SJSA1 (cell line): ENCODE measurements at regions not wholly inside any gene's neighbourhood (a gene's known extent, or its start where the extent isn't known, plus 50 kb on each side); places are given as distances from the start of the nearest gene placed in this dataset.
"Not testable (repeated sequence)": the region's sequence is repeated elsewhere in the genome, so short reads cannot be mapped to it uniquely, and the experiment has no call there.

Source experiments
- DNase-seq, 2 experiments: peaks; one replicate each; pipeline ENCODE4 v3.0.0-alpha.2; 2015 to 2020; ENCODE audit warnings: low spot score in 2 of 2, low read depth in 1 of 2
- H3K27ac ChIP-seq: fragments of 250-450 bp; sonication (Bioruptor Pico); 2 replicates; pipeline ENCODE4 v1.5.1; 2020; ENCODE audit warnings: mild to moderate bottlenecking, moderate library complexity
- H3K27me3 ChIP-seq: fragments of 250-450 bp; sonication (Bioruptor Pico); replicated peaks from 2 replicates; pipeline ENCODE4 v1.5.1; 2020; ENCODE audit warnings: mild to moderate bottlenecking, moderate library complexity
- H3K36me3 ChIP-seq: fragments of 250-450 bp; sonication (Bioruptor Pico); 2 replicates; pipeline ENCODE4 v1.5.1; 2020; ENCODE audit warnings: mild to moderate bottlenecking
- H3K4me1 ChIP-seq: fragments of 250-450 bp; sonication (Bioruptor Pico); replicated peaks from 2 replicates; pipeline ENCODE4 v1.6.1; 2021; ENCODE audit warnings: mild to moderate bottlenecking
- H3K4me3 ChIP-seq: fragments of 250-450 bp; sonication (Bioruptor Pico); 2 replicates; pipeline ENCODE4 v1.5.1; 2020; ENCODE audit warnings: mild to moderate bottlenecking
- H3K9me3 ChIP-seq: fragments of 250-450 bp; sonication (Bioruptor Pico); replicated peaks from 2 replicates; pipeline ENCODE4 v1.5.1; 2020; ENCODE audit warnings: mild to moderate bottlenecking

GRCh38 chr3:144873066-144873465, 901.4 kb downstream of the DIPK2A start:
- H3K27me3 ChIP-seq = no peaks in the 10 kb centered on the region
- no peaks in the 10 kb centered on the region for H3K9me3 ChIP-seq
- H3K4me3 ChIP-seq = no peak overlapping the region
- no peaks in the 10 kb centered on the region for H3K4me1 ChIP-seq
- H3K27ac ChIP-seq = no peak overlapping the region
- no peak for DNase-seq
- H3K36me3 ChIP-seq = no peaks in the 10 kb centered on the region

- Histone ChIP-seq H3K4me1 (no peaks in the 10 kb centered on the region), H3K9me3 (no peaks in the 10 kb centered on the region), H3K27me3 (no peaks in the 10 kb centered on the region), H3K27ac (no peak overlapping the region), H3K36me3 (no peaks in the 10 kb centered on the region), H3K4me3 (no peak overlapping the region)
- no peak for DNase-seq
Observed at GRCh38 chr3:144875211-144875610, 903.6 kb downstream of the DIPK2A start.

DNA sequence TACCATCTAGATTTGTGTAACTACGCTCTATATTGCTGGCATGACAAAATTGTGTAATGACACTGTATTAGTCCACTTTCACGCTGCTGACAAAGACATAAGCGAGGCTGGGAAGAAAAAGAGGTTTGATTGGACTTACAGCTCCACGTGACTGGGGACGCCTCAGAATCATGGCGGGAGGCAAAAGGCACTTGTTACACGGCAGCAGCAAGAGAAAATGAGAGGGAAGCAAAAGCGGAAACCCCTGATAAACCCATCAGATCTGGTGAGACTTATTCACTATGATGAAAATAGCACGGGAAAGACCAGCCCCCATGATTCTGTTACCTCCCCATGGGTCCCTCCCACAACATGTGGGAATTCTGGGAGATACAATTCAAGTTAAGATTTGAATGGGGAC, 905.7 kb downstream of the DIPK2A start:
- DNase-seq = no peak
- Histone ChIP-seq H3K4me3 (no peak overlapping the region), H3K9me3 (no peaks in the 10 kb centered on the region), H3K27ac (no peak overlapping the region), H3K36me3 (no peaks in the 10 kb centered on the region), H3K27me3 (no peaks in the 10 kb centered on the region), H3K4me1 (no peaks in the 10 kb centered on the region)

DNA sequence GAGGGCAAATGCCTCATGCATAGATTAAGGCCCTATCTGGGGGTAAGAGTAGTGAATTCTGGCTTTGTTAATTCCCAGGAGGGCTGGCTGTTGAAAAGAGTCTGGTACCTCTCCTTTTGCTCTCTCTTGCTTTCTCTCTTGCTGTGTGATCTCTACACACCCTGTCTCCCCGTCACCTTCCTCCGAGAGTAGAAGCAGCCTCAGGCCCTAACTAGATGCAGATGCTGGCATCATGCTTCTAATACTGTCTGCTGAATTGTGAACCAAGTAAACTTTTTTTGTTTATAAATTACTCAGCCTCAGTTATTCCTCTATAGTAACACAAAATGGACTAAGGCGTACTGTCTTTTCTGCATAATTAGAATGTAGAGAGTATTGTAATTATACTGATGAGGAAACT, 908.1 kb downstream of the DIPK2A start:
- Histone ChIP-seq H3K4me3 (no peak overlapping the region), H3K9me3 (no peaks in the 10 kb centered on the region), H3K27ac (no peak overlapping the region), H3K27me3 (no peaks in the 10 kb centered on the region), H3K36me3 (no peaks in the 10 kb centered on the region), H3K4me1 (no peaks in the 10 kb centered on the region)
- no peak for DNase-seq

DNA sequence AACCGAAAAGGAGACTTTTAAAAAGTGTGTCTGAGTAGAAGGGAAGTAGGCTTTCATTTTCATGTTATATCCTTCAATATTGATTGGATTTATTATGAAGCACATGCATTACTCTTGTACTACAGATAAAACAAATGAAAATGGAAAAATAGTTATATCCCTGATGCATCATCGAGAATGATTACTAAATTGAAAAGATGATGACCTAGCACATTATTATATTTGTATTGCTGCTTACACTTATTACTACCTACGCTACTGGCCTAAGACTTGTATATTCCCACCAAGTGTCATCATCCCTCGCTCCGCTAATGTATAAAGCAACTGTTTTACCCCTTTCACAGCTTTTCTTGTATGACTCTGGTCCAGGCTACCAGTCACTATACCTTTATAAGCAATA, 922.4 kb downstream of the DIPK2A start:
- Histone ChIP-seq H3K9me3 (no peaks in the 10 kb centered on the region), H3K27ac (no peak overlapping the region), H3K27me3 (no peaks in the 10 kb centered on the region), H3K36me3 (no peaks in the 10 kb centered on the region), H3K4me3 (no peak overlapping the region), H3K4me1 (no peaks in the 10 kb centered on the region)
- no peak for DNase-seq

- Histone ChIP-seq H3K4me3 (no peak overlapping the region), H3K4me1 (no peaks in the 10 kb centered on the region), H3K27ac (no peak overlapping the region)
Observed at GRCh38 chr3:144894576-144894975, 923.0 kb downstream of the DIPK2A start.

GRCh38 chr3:144900366-144900765, 928.7 kb downstream of the DIPK2A start:
- H3K4me3 ChIP-seq = no peak overlapping the region
- H3K27me3 ChIP-seq = no peaks in the 10 kb centered on the region
- no peaks in the 10 kb centered on the region for H3K4me1 ChIP-seq
- no peaks in the 10 kb centered on the region for H3K9me3 ChIP-seq
- DNase-seq = no peak
- no peaks in the 10 kb centered on the region for H3K36me3 ChIP-seq
- no peak overlapping the region for H3K27ac ChIP-seq

More at GRCh38 chr3:144894576-144894975, 923.0 kb downstream of the DIPK2A start:
- no peaks in the 10 kb centered on the region for H3K36me3 ChIP-seq
- no peak for DNase-seq
- H3K9me3 ChIP-seq = no peaks in the 10 kb centered on the region
- H3K27me3 ChIP-seq = no peaks in the 10 kb centered on the region

DNA sequence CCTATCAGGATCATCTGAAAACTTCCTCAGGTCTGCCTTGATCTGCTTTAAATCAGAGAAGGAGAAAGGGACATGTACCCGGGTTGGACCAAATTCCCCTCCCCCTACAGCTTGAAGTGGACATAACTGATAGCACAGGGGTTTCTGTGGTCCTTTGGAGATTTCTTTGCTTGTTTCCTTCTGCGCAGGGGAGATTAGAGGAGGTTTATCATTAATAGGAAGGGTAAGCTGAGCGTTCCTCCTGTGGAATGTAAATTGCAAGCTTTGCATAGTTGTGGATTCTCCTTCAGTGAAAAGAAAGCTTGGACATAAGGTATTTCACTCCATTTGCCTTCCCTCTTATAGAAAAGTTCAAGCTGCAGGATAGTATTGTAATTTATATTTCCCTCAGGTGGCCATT, 936.0 kb downstream of the DIPK2A start:
- DNase-seq, H3K27me3 ChIP-seq, H3K9me3 ChIP-seq, H3K27ac ChIP-seq, H3K4me3 ChIP-seq, H3K36me3 ChIP-seq, H3K4me1 ChIP-seq: not testable (repeated sequence)

DNA sequence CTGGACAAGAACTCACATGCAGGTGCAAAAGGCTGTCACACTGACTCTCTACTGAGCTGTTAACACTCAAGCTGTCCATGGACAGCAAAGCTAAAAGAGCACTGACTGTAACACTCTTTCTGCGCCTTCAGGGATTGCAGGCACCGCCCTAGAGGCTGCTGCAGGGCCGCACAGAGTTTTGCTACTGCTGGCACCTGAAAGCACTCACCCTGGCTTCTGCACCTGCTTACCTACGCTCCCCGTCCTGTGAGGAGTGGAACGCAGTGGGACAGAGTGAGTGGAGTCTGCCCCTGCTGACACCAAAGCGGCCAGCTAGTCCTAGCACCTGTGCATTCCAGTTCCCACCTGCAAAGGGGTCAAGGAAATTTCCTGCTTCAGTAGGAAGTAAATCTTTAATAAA, 941.3 kb downstream of the DIPK2A start:
- DNase-seq = no peak
- H3K27ac ChIP-seq = no peak overlapping the region
- no peaks in the 10 kb centered on the region for H3K4me1 ChIP-seq
- no peak overlapping the region for H3K4me3 ChIP-seq
- H3K27me3 ChIP-seq = no peaks in the 10 kb centered on the region
- no peaks in the 10 kb centered on the region for H3K9me3 ChIP-seq
- no peaks in the 10 kb centered on the region for H3K36me3 ChIP-seq

GRCh38 chr3:144915202-144915601, 943.6 kb downstream of the DIPK2A start:
- Histone ChIP-seq H3K4me1 (no peaks in the 10 kb centered on the region), H3K9me3 (no peaks in the 10 kb centered on the region), H3K36me3 (no peaks in the 10 kb centered on the region), H3K27me3 (no peaks in the 10 kb centered on the region), H3K4me3 (no peak overlapping the region), H3K27ac (no peak overlapping the region)
- DNase-seq = no peak

- Histone ChIP-seq H3K4me3 (no peak overlapping the region), H3K36me3 (no peaks in the 10 kb centered on the region), H3K9me3 (no peaks in the 10 kb centered on the region), H3K27me3 (no peaks in the 10 kb centered on the region), H3K27ac (no peak overlapping the region), H3K4me1 (no peaks in the 10 kb centered on the region)
- no peak for DNase-seq
Observed at GRCh38 chr3:144921710-144922109, 950.1 kb downstream of the DIPK2A start.

DNA sequence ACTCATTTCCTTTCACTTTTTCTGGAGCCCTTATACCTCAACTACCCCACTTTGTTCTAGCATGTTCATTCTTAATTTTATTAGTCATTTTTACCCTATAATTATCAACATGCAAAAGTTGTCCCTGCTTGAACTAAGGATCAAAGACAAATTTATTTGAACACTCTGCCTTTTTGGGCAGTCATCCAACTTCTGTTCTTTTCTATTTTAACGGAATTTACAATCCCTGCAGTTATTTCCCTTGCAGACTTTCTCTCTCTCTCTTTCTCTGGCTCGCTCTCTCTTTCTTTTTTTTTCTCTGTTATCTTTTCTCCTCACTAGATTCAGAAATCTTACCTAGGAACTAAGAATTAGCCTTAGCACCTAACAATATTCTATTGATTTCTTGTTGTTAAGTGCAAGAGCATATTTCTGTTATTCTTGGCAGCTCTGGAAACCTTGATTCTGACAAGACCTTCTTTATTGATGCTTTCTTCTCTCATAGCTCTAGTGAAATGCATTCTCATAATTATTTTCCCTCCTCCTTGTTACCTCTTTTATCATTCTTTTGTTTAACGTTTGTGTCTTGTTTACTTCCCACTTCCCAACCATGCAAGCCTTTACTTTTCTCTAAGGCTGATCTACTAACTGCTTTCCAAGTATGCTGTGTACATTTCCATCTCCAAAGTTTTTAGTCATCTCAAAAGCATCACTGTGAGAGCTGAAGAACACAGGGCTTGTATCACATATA, 951.6 kb downstream of the DIPK2A start:
- H3K4me3 ChIP-seq = no peak overlapping the region
- H3K4me1 ChIP-seq = no peaks in the 10 kb centered on the region
- DNase-seq = no peak
- no peaks in the 10 kb centered on the region for H3K9me3 ChIP-seq
- no peak overlapping the region for H3K27ac ChIP-seq
- no peaks in the 10 kb centered on the region for H3K36me3 ChIP-seq
- H3K27me3 ChIP-seq = no peaks in the 10 kb centered on the region

GRCh38 chr3:144930431-144930830, 958.8 kb downstream of the DIPK2A start:
- Histone ChIP-seq H3K4me1 (no peaks in the 10 kb centered on the region), H3K4me3 (no peak overlapping the region), H3K36me3 (no peaks in the 10 kb centered on the region), H3K27ac (no peak overlapping the region), H3K9me3 (no peaks in the 10 kb centered on the region), H3K27me3 (no peaks in the 10 kb centered on the region)
- DNase-seq = no peak

DNA sequence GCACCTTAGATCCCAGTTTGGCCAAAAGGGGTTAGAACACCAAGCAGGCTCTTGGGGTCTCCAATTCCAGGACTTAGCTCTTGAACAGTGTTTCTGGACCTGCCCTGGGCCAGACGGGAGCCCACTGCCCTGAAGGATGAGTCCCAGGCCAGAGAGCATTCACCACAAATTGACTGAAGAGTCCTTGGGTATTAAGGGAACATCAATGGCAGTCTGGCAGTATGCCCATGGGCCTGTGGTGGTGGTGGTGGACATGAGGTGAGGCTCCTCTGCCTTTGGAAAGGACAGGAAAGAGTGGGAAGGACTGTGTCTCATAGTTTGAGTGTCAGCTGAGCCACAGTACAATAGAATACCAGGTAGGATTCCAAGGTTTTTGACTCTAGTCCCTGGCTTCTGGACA, 960.0 kb downstream of the DIPK2A start:
- Histone ChIP-seq H3K27me3 (no peaks in the 10 kb centered on the region), H3K9me3 (no peaks in the 10 kb centered on the region), H3K4me1 (no peaks in the 10 kb centered on the region), H3K4me3 (no peak overlapping the region), H3K27ac (no peak overlapping the region), H3K36me3 (no peaks in the 10 kb centered on the region)
- no peak for DNase-seq
